ENCODE measurements at regions not wholly inside any gene's neighbourhood (a gene's known extent, or its start where the extent isn't known, plus 50 kb on each side); places are given as distances from the start of the nearest gene placed in this dataset.

GRCh38 chr4:18113710-18114331, 92.3 kb upstream of the LCORL start:
- Histone ChIP-seq H3K79me2 (ENCODE audit: insufficient read depth, low read length) (no peaks in the 10 kb centered on the region), H3F3A (ENCODE audit: low read depth) (no peaks in the 10 kb centered on the region), H3K9me2 (replicated peaks; ENCODE audit: low read depth, low read length) (no peaks in the 10 kb centered on the region), H3K9ac (ENCODE audit: low read depth, low read length, poor library complexity, severe bottlenecking) (no peak overlapping the region), H3K9me3 (ENCODE audit: insufficient read depth, low read depth, low read length) (no peaks in the 10 kb centered on the region), H3K4me2 (ENCODE audit: low read depth, low read length, poor library complexity, severe bottlenecking) (no peak overlapping the region), H2AFZ (ENCODE audit: low read length) (no peak overlapping the region), H3K4me3 (ENCODE audit: low read length, poor library complexity, severe bottlenecking) (no peak overlapping the region), H3K27me3 (ENCODE audit: insufficient read depth, low read length, poor library complexity, severe bottlenecking) (no peaks in the 10 kb centered on the region), H3K36me3 (ENCODE audit: insufficient read depth, low read length) (no peaks in the 10 kb centered on the region), H4K20me1 (ENCODE audit: insufficient read depth, low read length, poor library complexity, severe bottlenecking) (no peaks in the 10 kb centered on the region), H3K4me1 (ENCODE audit: insufficient read depth, low read length, poor library complexity, severe bottlenecking) (no peaks in the 10 kb centered on the region)
- TF ChIP-seq CTCF (conservative IDR thresholded peaks at IDR 0.05; ENCODE audit: low read length) (no peak), EZH2phosphoT487 (IDR thresholded peaks at IDR 0.05; ENCODE audit: borderline replicate concordance) (no peak)

- no peaks in the 10 kb centered on the region for H3K36me3 ChIP-seq (ENCODE audit: insufficient read depth, low read length)
- H3K4me3 ChIP-seq (ENCODE audit: low read length, poor library complexity, severe bottlenecking) = no peak overlapping the region
- H4K20me1 ChIP-seq (ENCODE audit: insufficient read depth, low read length, poor library complexity, severe bottlenecking) = no peaks in the 10 kb centered on the region
- H3K27me3 ChIP-seq (ENCODE audit: insufficient read depth, low read length, poor library complexity, severe bottlenecking) = no peaks in the 10 kb centered on the region
- no peaks in the 10 kb centered on the region for H3K9me2 ChIP-seq (replicated peaks; ENCODE audit: low read depth, low read length)
- TF ChIP-seq EZH2phosphoT487 (IDR thresholded peaks at IDR 0.05; ENCODE audit: borderline replicate concordance) (no peak), CTCF (conservative IDR thresholded peaks at IDR 0.05; ENCODE audit: low read length) (no peak)
- H3K4me1 ChIP-seq (ENCODE audit: insufficient read depth, low read length, poor library complexity, severe bottlenecking) = no peaks in the 10 kb centered on the region
- no peak overlapping the region for H3K4me2 ChIP-seq (ENCODE audit: low read depth, low read length, poor library complexity, severe bottlenecking)
- no peak overlapping the region for H3K9ac ChIP-seq (ENCODE audit: low read depth, low read length, poor library complexity, severe bottlenecking)
- no peaks in the 10 kb centered on the region for H3F3A ChIP-seq (ENCODE audit: low read depth)
- H2AFZ ChIP-seq (ENCODE audit: low read length) = no peak overlapping the region
- H3K9me3 ChIP-seq (ENCODE audit: insufficient read depth, low read depth, low read length) = no peaks in the 10 kb centered on the region
- H3K79me2 ChIP-seq (ENCODE audit: insufficient read depth, low read length) = no peaks in the 10 kb centered on the region
These were observed 89.5 kb upstream of the LCORL start for GRCh38 chr4:18111081-18111480.

GRCh38 chr4:18110099-18110498, 88.5 kb upstream of the LCORL start:
- Histone ChIP-seq H3K36me3 (ENCODE audit: insufficient read depth, low read length) (no peaks in the 10 kb centered on the region), H4K20me1 (ENCODE audit: insufficient read depth, low read length, poor library complexity, severe bottlenecking) (no peaks in the 10 kb centered on the region), H2AFZ (ENCODE audit: low read length) (no peak overlapping the region), H3K4me2 (ENCODE audit: low read depth, low read length, poor library complexity, severe bottlenecking) (no peak overlapping the region), H3K9me3 (ENCODE audit: insufficient read depth, low read depth, low read length) (no peaks in the 10 kb centered on the region), H3F3A (ENCODE audit: low read depth) (no peaks in the 10 kb centered on the region), H3K27me3 (ENCODE audit: insufficient read depth, low read length, poor library complexity, severe bottlenecking) (no peaks in the 10 kb centered on the region), H3K4me3 (ENCODE audit: low read length, poor library complexity, severe bottlenecking) (no peak overlapping the region), H3K79me2 (ENCODE audit: insufficient read depth, low read length) (no peaks in the 10 kb centered on the region), H3K9me2 (replicated peaks; ENCODE audit: low read depth, low read length) (no peaks in the 10 kb centered on the region), H3K9ac (ENCODE audit: low read depth, low read length, poor library complexity, severe bottlenecking) (no peak overlapping the region), H3K4me1 (ENCODE audit: insufficient read depth, low read length, poor library complexity, severe bottlenecking) (no peaks in the 10 kb centered on the region)
- no peak for TF ChIP-seq EZH2phosphoT487 (IDR thresholded peaks at IDR 0.05; ENCODE audit: borderline replicate concordance)
- TF ChIP-seq CTCF (conservative IDR thresholded peaks at IDR 0.05; ENCODE audit: low read length) = no peak

Measured in Loucy (cell line).